ENCODE measurements at regions not wholly inside any gene's neighbourhood (a gene's known extent, or its start where the extent isn't known, plus 50 kb on each side); places are given as distances from the start of the nearest gene placed in this dataset.
A peak's percentile ranks its signal among the peaks of the same experiment; 100 is the strongest.
"Not testable (repeated sequence)": the region's sequence is repeated elsewhere in the genome, so short reads cannot be mapped to it uniquely, and the experiment has no call there.

- DNase-seq (no peak), ATAC-seq (no peak)
Measured at GRCh38 chr21:22342889-22343288, 1344.7 kb downstream of the NCAM2 start.

GRCh38 chr21:22343303-22343702 is 1345.1 kb downstream of the NCAM2 start:
- intact Hi-C loops (cut with DNase I, micrococcal nuclease), result no loop called here
- DNase-seq, result no peak
- no peak for ATAC-seq

More at GRCh38 chr21:22342889-22343288, 1344.7 kb downstream of the NCAM2 start:
- intact Hi-C loops (cut with DNase I, micrococcal nuclease), result no loop called here

- no peak for ATAC-seq
- DNase-seq, result no peak
- intact Hi-C loops (cut with DNase I, micrococcal nuclease), result no loop called here
Measured at GRCh38 chr21:22343721-22344120, 1345.5 kb downstream of the NCAM2 start.

GRCh38 chr21:22345624-22346023 is 1347.4 kb downstream of the NCAM2 start:
- DNase-seq (no peak), ATAC-seq (no peak)
- intact Hi-C loops (cut with DNase I, micrococcal nuclease), result no loop called here

- no peak for ATAC-seq
- DNase-seq, result no peak
- intact Hi-C loops (cut with DNase I, micrococcal nuclease), result no loop called here
Measured at GRCh38 chr21:22346576-22346975, 1348.4 kb downstream of the NCAM2 start.

GRCh38 chr21:22351076-22351475 is 1352.9 kb downstream of the NCAM2 start:
- ATAC-seq, result no peak
- intact Hi-C loops (cut with DNase I, micrococcal nuclease), result no loop called here
- DNase-seq, result no peak

- intact Hi-C loops (cut with DNase I, micrococcal nuclease), result no loop called here
- ATAC-seq (no peak), DNase-seq (no peak)
Measured at GRCh38 chr21:22352088-22352487, 1353.9 kb downstream of the NCAM2 start.

- DNase-seq, result no peak
- intact Hi-C loops (cut with DNase I, micrococcal nuclease), result no loop called here
- no peak for ATAC-seq
Measured at GRCh38 chr21:22355949-22356348, 1357.7 kb downstream of the NCAM2 start.

- intact Hi-C loops (cut with DNase I, micrococcal nuclease), result no loop called here
- no peak for ATAC-seq
- no peak for DNase-seq
Measured at GRCh38 chr21:22356663-22357062, 1358.5 kb downstream of the NCAM2 start.

GRCh38 chr21:22359599-22359998 is 1361.4 kb downstream of the NCAM2 start:
- intact Hi-C loops (cut with DNase I, micrococcal nuclease); ATAC-seq: not testable (repeated sequence)

GRCh38 chr21:22363504-22363903 is 1365.3 kb downstream of the NCAM2 start:
- intact Hi-C loops (cut with DNase I, micrococcal nuclease), result no loop called here
- peak; percentile 95 for ATAC-seq
- peak in 1 of 2 donors; percentile 13 for DNase-seq

More at GRCh38 chr21:22359599-22359998, 1361.4 kb downstream of the NCAM2 start:
- DNase-seq, result not testable (repeated sequence)

- no peak for DNase-seq
- no peak for ATAC-seq
- intact Hi-C loops (cut with DNase I, micrococcal nuclease), result no loop called here
Measured at GRCh38 chr21:22364163-22364562, 1366.0 kb downstream of the NCAM2 start.

- intact Hi-C loops (cut with DNase I, micrococcal nuclease), result no loop called here
- DNase-seq (no peak), ATAC-seq (peak; percentile 47)
Measured at GRCh38 chr21:22374218-22374969, 1376.2 kb downstream of the NCAM2 start.

GRCh38 chr21:22377795-22378194 is 1379.6 kb downstream of the NCAM2 start:
- DNase-seq; intact Hi-C loops (cut with DNase I, micrococcal nuclease); ATAC-seq: not testable (repeated sequence)

- intact Hi-C loops (cut with DNase I, micrococcal nuclease), result no loop called here
- DNase-seq, result no peak
- ATAC-seq, result no peak
Measured at GRCh38 chr21:22393324-22393723, 1395.1 kb downstream of the NCAM2 start.

- ATAC-seq (no peak), DNase-seq (no peak)
- intact Hi-C loops (cut with DNase I, micrococcal nuclease), result no loop called here
Measured at GRCh38 chr21:22395965-22396364, 1397.8 kb downstream of the NCAM2 start.

GRCh38 chr21:22399681-22400514 is 1401.7 kb downstream of the NCAM2 start:
- intact Hi-C loops (cut with DNase I, micrococcal nuclease), result no loop called here
- DNase-seq (no peak), ATAC-seq (no peak)

GRCh38 chr21:22409571-22409970 is 1411.4 kb downstream of the NCAM2 start:
- DNase-seq (no peak), ATAC-seq (no peak)
- intact Hi-C loops (cut with DNase I, micrococcal nuclease), result no loop called here

- no peak for DNase-seq
- ATAC-seq, result no peak
- intact Hi-C loops (cut with DNase I, micrococcal nuclease), result no loop called here
Measured at GRCh38 chr21:22416555-22416954, 1418.3 kb downstream of the NCAM2 start.

Measured in left colon (tissue), 2 donors.